CD4-positive, alpha-beta T cell treated with Interleukin-1 beta for 1 hour (primary cell): ENCODE measurements at regions not wholly inside any gene's neighbourhood (a gene's known extent, or its start where the extent isn't known, plus 50 kb on each side); places are given as distances from the start of the nearest gene placed in this dataset.
A peak's percentile ranks its signal among the peaks of the same experiment; 100 is the strongest.

Source experiments
- DNase-seq, 2 donors: peaks; one replicate each; pipeline ENCODE4 v3.0.0-alpha.2; 2020 to 2022

DNA sequence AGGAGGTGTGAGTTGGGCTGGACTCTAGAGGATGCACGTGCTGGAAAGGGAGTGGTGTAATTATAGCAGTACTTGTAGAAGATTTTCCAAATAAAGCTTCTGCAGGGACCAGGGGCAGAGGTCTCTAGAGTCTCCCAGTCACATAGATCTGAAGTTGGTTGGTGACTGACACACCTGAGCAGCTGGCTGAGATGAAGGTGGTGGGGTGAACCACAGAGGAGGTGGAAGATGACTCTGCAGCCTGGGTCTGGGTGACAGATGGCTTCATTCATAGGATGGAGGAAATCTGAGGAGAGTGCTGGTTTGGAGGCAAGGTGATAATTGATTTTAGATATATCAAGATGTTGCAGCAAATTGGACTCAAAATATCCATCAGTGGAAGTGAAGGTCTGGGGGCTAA is 178.9 kb upstream of the IVNS1ABP start:
- DNase-seq = no peak

DNA sequence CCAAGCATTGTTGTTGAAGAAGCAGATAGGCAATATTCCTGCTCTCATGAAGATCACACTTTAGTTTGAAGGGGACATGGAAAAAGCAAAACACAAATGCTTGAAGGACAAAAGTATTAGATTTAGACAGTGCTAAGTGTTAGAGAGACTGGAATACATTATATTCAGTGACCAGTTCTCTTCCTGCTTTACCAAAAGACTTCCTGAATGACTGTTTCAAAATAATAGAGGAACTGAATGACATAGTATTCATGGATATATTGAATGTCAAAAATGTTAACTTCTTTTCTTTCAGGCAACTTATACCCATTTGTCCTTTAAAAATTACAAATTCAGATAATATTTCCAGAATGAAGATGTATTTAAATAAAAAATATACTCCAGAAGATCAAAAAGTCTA is 178.0 kb upstream of the IVNS1ABP start:
- DNase-seq = no peak

DNA sequence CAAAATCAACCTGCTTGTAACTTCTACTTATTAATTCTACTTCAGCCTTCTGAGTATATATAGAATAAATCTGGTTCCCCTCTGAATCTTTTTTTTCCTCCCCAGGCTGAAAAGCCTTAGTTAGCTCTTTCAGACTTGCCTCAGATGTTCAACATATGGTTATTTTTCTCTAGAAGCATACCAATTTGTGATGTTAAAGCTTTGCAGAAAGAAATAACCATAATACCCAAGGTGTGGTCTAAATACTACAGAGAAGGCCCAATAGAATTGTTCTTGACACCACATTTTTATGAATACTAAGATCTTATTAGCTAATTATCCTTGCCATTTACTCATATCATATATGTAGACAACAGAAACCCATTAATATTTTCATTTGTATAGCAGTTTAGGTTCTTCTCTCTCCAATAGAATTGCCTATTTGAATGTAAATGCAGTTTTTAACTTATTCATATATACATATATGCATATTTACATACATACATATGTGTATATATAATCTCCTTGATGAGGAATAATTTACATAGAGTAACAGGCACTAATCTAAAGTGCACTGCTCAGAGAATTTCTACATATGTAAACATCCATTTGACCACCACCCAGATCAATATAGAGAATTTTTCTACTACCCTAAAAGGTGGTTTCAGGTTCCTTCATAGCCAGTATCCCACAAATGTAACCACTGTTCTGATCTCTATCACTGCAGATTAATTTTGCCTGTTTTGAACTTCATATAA is 175.2 kb upstream of the IVNS1ABP start:
- DNase-seq = no peak

DNA sequence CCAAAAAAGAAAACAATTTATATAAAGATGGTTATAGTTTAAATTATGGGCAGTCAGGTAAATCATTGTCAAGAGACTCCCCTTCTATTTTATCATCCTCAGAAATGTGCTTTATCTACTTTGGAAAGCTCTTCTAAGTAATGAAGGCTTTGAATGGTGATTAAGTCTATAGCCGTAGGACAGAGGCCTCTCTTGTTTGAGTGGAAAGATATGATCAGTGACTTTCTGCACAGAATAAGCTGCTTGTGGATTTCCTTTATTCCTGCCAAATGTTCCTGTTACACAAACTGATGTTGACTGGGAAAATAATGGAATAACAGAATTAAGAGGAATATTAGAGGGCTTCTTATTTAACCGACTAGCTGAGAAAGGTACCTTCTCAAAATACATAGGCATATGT is 174.6 kb upstream of the IVNS1ABP start:
- DNase-seq = no peak

DNA sequence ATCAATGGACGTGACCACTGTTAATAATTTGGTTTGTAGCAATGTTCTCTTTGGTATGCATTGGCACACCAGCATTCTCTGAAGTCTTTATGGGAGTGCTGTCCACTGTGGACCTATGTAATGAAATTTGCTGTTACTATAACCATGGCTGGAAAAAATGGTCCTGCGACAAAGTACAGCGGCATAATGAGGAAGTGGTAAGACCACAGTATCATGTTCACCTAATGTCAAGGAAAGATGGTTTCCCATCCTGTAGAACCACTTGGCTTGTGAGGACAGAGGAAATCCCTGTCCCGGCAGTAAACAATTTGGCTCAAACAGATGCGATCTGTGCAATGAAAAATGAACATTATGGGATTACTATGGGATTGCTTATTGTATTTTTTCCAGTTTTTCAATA is 173.9 kb upstream of the IVNS1ABP start:
- DNase-seq = no peak

DNA sequence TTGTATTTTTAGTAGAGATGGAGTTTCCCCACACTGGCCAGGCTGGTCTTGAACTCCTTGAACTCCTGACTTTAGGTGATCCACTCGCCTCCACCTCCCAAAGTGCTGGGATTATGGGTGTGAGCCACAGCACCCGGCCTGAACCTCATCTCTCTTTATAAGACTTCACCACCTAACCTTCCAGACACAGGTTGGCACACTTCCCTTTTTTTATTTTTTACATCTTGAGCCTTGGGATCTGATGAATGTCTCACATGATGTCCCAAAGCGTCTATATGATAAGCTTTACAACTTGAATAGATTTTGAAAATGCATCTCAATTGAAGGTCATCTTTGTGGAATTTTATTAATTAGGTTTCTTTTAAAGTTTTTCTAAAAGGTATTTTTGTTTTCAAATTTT is 172.4 kb upstream of the IVNS1ABP start:
- no peak for DNase-seq

DNA sequence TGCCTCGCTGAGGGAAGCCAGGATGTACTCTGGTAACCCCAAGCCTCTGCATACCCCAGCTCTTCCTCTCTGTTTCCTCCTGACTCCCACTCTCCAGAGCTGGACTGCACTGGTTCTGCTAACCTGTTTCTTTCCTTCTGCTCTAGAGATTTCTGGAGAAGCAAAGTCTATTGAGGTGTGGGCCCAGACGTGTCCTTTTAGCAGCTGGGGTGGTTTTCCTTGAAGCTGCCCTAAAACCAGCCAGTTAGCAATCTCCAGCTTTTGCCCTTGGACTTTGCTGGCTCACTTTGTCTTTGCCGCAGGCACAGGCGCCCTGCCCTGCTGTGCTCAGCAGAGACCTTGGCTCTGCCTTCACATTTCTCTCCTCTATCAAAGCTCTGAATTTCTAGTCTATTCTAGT is 171.8 kb upstream of the IVNS1ABP start:
- no peak for DNase-seq

DNA sequence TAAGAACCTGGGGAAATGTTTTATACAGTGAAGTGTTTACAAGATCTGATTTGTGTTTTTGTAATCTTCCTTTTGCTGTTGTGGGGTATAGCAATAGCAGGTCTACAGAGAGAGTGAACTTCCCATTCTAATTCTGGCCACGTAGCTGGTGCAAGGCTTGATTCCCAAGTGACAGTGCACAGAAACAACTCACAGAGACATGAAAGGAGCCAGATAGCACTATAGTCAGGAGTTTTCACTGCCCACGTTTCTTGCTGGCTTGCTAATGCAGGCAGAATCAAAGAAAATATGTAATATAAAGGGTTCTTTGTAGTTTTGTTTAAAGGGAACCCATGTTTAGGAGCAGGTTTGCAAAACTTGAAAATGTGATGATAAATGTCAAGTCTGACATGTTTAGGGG is 170.9 kb upstream of the IVNS1ABP start:
- no peak for DNase-seq

DNA sequence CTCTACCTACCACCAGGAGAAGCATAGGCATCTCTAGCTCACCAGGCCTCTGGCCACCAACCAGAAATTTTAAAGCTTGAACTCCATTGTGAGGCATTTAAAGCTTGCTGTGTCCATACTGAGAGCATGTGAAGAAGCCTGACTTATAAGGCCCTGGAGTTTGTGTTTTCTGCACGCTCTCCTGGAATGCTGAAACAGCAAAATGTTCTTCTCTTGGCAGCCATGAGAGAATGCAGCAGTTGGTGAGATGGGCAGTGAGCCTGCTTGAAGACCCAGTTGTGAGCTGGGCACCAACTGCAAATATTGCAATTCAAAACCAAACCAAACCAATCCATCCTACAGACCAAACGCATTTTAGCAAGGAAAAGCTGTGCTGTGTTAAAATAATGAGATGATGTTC is 170.0 kb upstream of the IVNS1ABP start:
- no peak for DNase-seq

DNA sequence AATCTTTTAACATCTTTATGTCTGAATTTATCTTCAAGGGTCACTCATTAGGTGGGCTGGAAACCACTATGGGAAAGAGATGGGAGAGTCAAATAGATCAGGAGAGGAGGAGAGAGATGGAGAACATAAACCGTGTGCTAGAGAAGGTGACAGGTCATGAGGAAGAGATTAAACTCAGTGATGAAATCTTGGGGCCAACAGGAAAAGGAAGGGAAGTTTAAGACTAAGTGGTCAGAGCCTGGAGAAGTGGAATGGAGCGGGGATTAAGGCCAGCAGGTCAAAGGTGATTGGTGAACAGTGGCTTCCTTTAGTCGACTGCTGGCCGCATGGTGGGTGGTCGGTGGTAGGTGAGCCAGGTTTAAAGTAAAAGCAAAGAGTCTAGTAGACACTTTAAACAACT is 169.3 kb upstream of the IVNS1ABP start:
- DNase-seq = no peak

DNA sequence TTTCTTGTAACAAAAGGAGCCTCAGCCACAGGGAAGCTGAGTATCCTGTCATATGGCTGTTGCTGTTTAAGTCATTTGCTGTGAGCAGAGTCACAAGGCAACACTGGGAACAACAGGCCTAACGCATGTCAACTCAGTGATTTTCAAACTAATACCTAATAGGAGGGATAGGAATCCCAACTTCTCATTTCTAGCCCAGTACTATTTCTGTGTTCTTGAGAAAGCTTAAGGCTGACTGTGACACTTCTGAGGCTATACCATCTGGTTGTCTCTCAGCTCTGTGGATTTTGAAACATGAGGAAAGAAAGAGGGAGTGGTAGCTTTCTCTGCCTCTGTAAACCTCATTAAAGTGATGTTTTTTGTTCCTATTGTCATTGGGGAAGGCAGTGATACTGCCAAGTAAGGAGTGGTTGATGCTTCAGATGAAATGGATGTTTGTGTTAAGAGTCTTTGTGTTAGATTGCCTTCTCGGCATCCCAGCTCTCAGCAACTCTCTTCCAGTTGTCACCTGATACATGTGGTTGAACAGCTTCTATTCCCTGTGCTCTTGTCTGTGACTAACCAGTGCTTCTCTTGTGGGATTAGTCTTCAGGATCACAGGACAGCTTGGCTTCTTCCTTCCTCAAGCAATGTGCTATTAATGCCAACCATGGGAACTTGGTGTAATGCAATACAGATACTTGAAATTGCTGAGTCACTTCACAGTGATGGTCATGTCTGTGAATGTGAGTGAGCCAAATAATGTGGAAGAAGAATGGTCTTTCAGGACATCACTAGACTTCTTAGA is 166.8 kb upstream of the IVNS1ABP start:
- peak in 1 of 2 donors; percentile 2 for DNase-seq

DNA sequence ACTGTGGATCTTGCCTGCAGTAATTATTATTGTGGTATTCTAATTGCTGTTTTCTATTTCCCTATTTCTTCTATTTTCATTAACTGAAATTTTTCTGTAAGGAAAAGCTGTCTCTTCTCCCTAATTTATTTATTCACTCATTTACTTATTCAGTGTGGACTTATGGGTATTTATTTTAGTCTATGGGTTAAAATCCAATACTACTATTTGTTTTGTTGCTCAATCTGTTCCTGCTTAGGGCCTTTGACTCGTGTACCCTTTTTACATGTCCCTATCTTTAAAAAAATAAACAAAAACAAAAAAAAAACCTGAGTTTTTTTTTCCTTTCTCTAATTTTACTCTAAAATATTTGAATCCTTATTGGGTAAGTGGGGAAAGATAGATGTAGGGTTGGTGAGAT is 166.2 kb upstream of the IVNS1ABP start:
- DNase-seq = no peak

DNA sequence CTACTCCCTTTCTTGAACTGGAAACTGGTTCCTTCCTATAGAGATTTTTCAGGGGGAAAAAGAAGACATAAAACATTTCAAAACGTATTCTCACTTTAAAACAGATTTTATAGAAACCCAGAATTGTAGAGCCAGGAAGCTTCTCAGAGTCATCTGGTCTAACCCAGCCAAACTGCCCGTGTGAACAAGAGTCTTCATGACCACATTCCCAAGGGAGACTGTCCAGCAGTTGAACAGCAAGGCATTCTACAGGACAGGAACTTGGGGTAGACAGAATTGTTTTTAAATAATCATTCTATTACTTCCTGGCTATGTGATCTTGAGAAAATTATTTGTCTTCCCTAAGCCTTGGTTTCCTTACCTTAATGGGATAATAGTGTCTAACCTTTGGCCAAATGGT is 163.5 kb upstream of the IVNS1ABP start:
- DNase-seq = no peak

DNA sequence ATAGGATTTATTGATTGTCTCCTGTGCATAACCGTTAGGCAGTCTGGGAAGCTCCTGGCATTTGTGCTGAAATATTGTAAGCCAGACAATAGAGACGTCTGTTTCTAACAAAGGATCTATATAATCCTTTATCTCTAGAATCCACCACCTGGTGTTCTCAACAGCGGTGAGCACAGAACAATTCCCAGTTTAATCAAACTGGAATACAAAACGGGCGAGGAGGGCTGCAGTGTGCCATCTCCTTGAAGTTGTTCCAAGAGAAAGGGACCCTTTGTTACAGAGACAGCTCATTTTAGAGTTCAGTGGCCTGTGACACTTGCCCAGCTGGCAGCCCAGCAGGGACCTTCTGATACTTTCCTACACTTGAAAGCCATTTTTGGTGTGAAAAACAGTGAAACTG is 162.8 kb upstream of the IVNS1ABP start:
- no peak for DNase-seq

DNA sequence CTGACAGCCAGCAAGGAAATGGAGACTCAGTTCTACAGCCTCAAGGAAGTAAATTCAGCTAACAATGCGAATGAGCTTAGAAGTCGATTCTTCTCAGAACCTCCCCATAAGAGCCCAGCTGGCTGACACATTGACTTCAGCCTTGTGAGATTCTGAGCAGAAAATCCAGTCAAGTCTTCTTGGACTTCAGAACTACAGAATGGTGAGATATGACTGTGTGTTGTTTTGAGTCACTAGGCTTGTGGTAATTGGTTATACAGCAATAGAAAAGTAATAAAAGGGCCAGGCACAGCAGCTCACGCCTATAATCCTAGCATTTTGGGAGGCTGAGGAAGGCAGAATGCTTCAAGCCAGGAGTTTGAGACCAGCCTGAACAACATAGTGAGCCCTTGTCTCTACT is 161.8 kb upstream of the IVNS1ABP start:
- DNase-seq = no peak

DNA sequence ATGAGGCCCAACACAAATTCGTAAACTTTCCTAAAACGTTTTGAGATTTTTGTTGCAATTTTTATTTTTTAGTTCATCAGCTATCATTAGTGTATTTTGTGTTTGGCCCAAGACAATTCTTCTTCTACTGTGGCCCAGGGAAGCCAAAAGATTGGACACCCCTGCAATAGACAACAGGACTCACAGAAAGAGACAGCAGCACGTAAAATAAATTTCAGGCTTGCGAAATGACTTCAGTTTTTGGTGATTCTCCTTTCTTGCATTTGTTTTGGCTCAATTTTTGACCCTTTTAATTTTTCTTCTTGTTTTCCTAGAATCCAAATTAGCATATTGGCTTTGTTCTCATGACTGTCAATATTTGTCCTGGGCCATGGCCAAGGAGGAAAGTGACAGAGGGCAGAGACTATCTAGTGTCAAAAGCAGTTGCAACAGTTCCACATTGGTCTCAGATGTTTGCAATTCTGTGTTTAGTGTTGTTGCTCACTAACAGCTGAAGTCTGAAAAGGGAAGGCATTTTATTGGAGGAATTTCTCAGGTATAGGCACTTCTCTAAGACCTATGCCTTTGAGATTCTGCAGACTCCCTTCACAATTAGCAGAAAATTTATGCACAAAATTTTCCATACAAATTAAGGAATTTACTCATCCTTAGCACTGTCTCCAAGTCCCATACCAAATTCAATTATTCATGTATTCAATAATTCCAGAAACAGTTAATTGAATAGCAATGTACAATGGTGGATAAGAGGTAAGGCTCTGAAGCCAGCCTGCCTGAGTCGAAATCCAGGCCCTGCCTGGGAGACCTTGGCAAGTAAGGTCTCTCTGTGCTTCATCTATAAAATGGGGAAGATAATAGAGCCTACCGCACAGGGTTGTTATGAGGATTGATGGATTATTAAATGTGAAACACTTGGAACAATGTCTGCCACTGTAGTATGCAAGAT is 160.9 kb upstream of the IVNS1ABP start:
- no peak for DNase-seq

DNA sequence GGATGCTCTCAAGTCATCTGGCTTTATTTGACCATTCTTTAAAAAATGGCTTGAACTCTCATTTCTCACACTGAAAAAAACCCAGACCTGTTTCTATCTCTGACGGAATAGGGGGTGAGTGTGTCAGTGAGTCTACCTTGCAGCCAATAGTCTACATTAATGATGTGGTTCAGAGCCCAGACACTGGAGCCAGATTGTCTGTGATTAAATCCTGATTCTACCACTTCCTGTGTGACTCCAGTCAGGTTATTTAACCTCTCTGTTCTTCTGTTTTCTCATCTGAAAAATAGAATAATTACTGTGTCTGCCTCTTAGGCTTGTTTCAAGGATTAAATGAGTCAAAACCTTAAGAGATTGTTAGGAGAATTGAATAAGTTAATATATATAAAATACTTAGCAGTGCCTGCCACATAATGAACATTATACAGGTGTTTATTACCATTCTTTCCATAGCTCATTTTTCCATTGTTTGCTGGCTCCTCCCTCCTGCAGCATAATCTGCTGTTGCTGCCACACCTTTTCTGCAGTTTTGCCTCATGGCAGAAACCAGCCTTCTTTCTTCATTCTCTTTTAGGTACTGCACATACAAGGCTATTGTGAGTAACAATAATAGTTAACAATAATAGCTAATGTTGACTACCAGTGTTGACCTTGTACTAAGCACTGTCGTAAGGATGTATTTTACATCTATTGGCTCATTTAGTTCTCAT is 157.6 kb upstream of the IVNS1ABP start:
- DNase-seq = peak in 1 of 2 donors; percentile 18

DNA sequence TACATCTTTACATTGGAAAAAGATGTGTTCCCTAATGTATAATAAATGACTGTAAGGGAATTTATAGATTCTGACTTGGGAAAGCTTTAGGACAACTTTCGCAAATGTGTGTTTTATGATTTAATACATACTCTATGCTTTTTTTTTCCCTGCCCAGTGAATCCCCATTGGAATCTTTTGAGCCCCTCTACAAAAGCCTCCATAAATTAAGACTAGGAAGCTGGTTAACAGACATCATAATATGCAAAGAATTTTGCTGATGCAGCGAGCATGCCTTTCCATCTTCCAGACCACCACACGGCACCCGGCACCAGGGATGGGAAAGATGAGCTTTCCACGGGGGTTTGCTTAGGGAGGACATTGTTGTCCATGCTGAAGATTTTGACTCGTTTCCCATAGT is 156.1 kb upstream of the IVNS1ABP start:
- no peak for DNase-seq

DNA sequence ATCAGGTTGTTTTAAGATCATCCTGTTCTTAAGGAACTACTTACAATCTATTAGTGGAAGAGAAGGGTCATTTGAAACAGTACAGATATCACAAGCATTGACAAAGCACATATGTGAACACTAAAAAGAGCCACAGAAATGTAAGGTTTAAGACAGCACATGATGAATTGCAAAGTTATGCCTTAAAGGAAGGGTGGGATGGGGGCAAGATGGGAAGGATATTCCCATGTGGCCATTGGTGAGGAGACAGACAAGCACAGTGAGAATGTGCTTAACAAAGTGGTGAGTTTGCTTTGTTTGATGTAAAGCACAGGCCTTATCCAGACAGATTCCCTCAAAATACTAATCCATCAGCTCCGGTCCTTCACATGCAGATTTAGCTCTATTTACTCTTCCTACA is 151.6 kb upstream of the IVNS1ABP start:
- DNase-seq = no peak

DNA sequence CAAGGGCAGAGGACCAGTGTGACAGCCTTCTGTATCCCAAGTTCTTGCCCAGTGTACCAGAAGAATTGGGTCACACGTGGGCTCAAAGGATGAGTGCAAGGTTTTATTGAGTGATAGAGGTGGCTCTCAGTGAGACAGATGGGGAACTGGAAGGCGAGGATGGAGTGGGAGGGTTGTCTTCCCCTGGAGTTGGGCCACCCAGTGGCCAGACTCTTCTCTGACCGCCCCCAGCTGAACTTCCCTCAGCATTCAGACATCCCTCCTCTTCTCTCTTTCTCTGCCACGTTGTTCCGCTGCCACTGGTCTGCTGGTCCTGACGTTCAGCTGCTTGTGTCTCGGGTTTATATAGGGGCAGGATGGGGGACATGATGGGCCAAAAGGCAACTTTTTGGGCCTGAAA is 150.1 kb upstream of the IVNS1ABP start:
- DNase-seq = no peak

DNA sequence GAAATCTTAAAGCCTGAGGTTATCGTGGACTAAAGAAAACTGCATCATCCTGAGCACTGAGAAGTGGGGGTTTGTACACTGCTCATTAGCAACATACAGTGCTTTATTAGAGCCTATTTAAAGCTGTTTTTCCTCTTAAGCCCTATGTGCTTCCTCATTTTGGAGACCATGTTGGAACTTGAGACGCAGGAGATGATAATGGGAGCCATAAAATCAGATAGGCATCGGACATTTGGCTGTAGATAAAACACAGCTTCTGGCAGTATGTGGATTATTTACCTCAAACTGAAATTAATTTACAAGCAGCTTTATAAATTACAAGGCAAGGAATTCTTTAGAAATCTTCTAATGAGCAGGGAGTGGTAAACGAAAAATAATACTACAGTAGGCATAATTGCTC is 147.7 kb upstream of the IVNS1ABP start:
- no peak for DNase-seq

DNA sequence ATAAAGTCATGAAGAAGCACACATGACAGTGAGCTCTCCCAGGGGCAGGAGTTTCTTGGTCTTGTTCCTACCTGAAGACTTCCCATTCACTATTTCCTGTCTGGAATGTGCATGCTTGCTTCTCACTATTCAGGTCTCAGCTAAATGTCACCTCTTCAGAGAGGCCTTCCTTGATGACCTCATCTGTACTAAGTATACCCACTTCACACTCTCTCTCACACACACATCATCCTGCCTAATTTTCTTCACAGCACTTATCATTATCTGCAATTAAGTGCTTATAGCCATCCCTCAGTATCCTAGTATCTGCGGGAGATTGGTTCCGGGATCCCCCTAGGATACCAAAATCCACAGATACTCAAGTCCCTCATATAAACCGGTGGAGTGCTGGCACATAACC is 146.4 kb upstream of the IVNS1ABP start:
- DNase-seq = no peak

DNA sequence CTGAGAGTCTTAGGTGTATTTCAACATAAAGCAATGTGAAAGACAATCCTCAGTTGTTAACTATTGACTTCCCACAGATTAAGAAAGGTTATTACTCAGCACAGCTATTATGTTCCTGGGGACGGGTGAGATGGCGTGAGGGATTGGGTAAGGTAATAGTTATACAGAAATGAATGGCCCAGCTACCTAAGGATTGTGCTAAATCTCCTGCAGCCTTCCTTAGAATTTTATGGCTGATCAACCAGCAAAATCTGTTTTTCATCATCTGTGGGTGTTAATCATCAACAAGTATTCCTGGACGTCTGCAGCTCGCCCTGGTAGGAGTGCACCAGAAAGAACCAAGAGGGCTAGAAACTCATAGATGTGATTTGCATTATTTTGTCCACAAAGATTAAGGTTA is 146.0 kb upstream of the IVNS1ABP start:
- no peak for DNase-seq
